OCI-LY1 (cell line): ENCODE measurements at regions not wholly inside any gene's neighbourhood (a gene's known extent, or its start where the extent isn't known, plus 50 kb on each side); places are given as distances from the start of the nearest gene placed in this dataset.

Source experiments
- CTCF ChIP-seq: fragments of 200-600 bp; sonication (generic), shearing (Covaris generic); IDR thresholded peaks from 2 replicates; pipeline ENCODE4 v1.5.1; 2017; ENCODE audit warnings: mild to moderate bottlenecking, antibody characterized with exemption, low read length, moderate library complexity, mixed read lengths
- EZH2 ChIP-seq: fragments of 200-600 bp; sonication (generic), shearing (Covaris generic); IDR thresholded peaks from 2 replicates; pipeline ENCODE4 v1.8.0; 2017; ENCODE audit warnings: borderline replicate concordance, mixed run types, mild to moderate bottlenecking, antibody characterized with exemption, low read length, moderate library complexity, mixed read lengths

DNA sequence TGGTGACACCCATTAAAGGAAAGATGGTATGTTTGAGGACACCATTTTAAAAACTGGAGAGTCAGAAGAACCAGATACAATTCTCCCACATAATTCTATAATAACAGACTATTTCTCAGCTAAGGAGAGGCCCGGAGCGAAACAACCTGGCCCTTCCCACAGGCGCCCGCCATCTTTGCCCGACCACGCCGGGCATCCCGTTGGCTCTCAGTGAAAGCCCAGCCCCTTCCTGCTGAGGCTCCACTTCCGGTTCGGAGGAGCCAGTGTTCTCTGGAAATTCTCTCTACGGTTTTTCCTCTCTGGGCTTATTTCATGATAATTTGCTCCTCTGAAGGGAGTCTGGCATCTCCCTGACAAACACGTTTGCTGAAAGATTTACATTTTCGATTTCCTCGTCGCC lies 175.7 kb downstream of the AXIN2 start:
- TF ChIP-seq CTCF (no peak), EZH2 (no peak)
